Bronchial epithelial cell (primary cell): ENCODE measurements at regions not wholly inside any gene's neighbourhood (a gene's known extent, or its start where the extent isn't known, plus 50 kb on each side); places are given as distances from the start of the nearest gene placed in this dataset.
A peak's percentile ranks its signal among the peaks of the same experiment; 100 is the strongest.

ENCODE experiments used
- DNase-seq: peaks from one replicate; pipeline ENCODE4 v3.0.0-alpha.2; 2010; ENCODE audit warnings: low read depth
- FAIRE-seq: peaks from 2 replicates; lab custom pipeline; 2011; peaks lifted over from hg19 to GRCh38; lab: Jason Lieb, UNC
- H3K27me3 ChIP-seq: 2 replicates; pipeline ENCODE4 v1.5.1; 2011; ENCODE audit warnings: low read length; ENCODE audit not compliant: control insufficient read depth, insufficient read depth
- H3K36me3 ChIP-seq: 2 replicates; pipeline ENCODE4 v1.5.1; 2011; ENCODE audit warnings: low read length; ENCODE audit not compliant: control insufficient read depth, insufficient read depth
- H3K4me3 ChIP-seq: 2 replicates; pipeline ENCODE4 v1.5.1; 2011; ENCODE audit warnings: mild to moderate bottlenecking, low read depth, low read length, control low read depth
- CTCF ChIP-seq: IDR thresholded peaks from 2 replicates; pipeline ENCODE4 v1.5.1; 2011; ENCODE audit warnings: mild to moderate bottlenecking, moderate library complexity, low read length, control low read depth, inconsistent platforms; ENCODE audit not compliant: insufficient read depth, severe bottlenecking

GRCh38 chr13:72400856-72401255, 326.6 kb downstream of the MZT1 start:
- FAIRE-seq (no peak), DNase-seq (no peak)
- H3K27me3 ChIP-seq, result no peaks in the 10 kb centered on the region
- no peak for TF ChIP-seq CTCF
- no peak overlapping the region for H3K4me3 ChIP-seq
- no peaks in the 10 kb centered on the region for H3K36me3 ChIP-seq

- Histone ChIP-seq H3K4me3 (no peak overlapping the region), H3K27me3 (no peaks in the 10 kb centered on the region), H3K36me3 (no peaks in the 10 kb centered on the region)
- no peak for TF ChIP-seq CTCF
- FAIRE-seq (no peak), DNase-seq (no peak)
Observed at GRCh38 chr13:72399351-72399750, 328.1 kb downstream of the MZT1 start.

- FAIRE-seq (no peak), DNase-seq (no peak)
- no peak overlapping the region for H3K4me3 ChIP-seq
- H3K36me3 ChIP-seq, result no peaks in the 10 kb centered on the region
- no peaks in the 10 kb centered on the region for H3K27me3 ChIP-seq
- no peak for TF ChIP-seq CTCF
Observed at GRCh38 chr13:72397265-72397664, 330.2 kb downstream of the MZT1 start.

- DNase-seq (peak; percentile 97), FAIRE-seq (peak; percentile 80)
- no peaks in the 10 kb centered on the region for H3K27me3 ChIP-seq
Observed at GRCh38 chr13:72390909-72391308, 336.5 kb downstream of the MZT1 start.

GRCh38 chr13:72386138-72386684, 341.2 kb downstream of the MZT1 start:
- FAIRE-seq, result no peak
- Histone ChIP-seq H3K27me3 (no peaks in the 10 kb centered on the region), H3K4me3 (no peak overlapping the region), H3K36me3 (no peaks in the 10 kb centered on the region)
- DNase-seq, result no peak
- no peak for TF ChIP-seq CTCF

More at GRCh38 chr13:72390909-72391308, 336.5 kb downstream of the MZT1 start:
- no peak for TF ChIP-seq CTCF
- H3K36me3 ChIP-seq, result no peaks in the 10 kb centered on the region
- H3K4me3 ChIP-seq, result no peak overlapping the region

- no peak overlapping the region for H3K4me3 ChIP-seq
- no peaks in the 10 kb centered on the region for H3K27me3 ChIP-seq
- peak; percentile 23 for FAIRE-seq
- TF ChIP-seq CTCF, result no peak
- DNase-seq, result peak; percentile 86
- no peaks in the 10 kb centered on the region for H3K36me3 ChIP-seq
Observed at GRCh38 chr13:72384879-72385278, 342.6 kb downstream of the MZT1 start.
